Neural cell (in vitro differentiated cells): ENCODE measurements at regions not wholly inside any gene's neighbourhood (a gene's known extent, or its start where the extent isn't known, plus 50 kb on each side); places are given as distances from the start of the nearest gene placed in this dataset.

ENCODE experiments used
- CTCF ChIP-seq: fragments of 450-650 bp; IDR thresholded peaks from 2 replicates; pipeline ENCODE4 v1.5.1; 2014; ENCODE audit warnings: antibody characterized with exemption, mild to moderate bottlenecking, moderate library complexity; ENCODE audit not compliant: poor library complexity, severe bottlenecking
- EP300 ChIP-seq: fragments of 450-650 bp; conservative IDR thresholded peaks from 2 replicates; pipeline ENCODE4 v1.6.1; 2014; ENCODE audit warnings: antibody characterized with exemption, mild to moderate bottlenecking, moderate library complexity; ENCODE audit not compliant: poor library complexity, severe bottlenecking
- EZH2 ChIP-seq: fragments of 200-600, 300-800 bp; shearing (Covaris generic), sonication (generic); IDR thresholded peaks from 2 replicates; pipeline ENCODE4 v1.6.1; 2014; ENCODE audit warnings: antibody characterized with exemption, low read length, borderline replicate concordance, mild to moderate bottlenecking; ENCODE audit not compliant: insufficient read depth, poor library complexity, severe bottlenecking
- POLR2AphosphoS5 ChIP-seq: IDR thresholded peaks from 2 replicates; pipeline ENCODE4 v1.6.1; 2012
- RAD21 ChIP-seq: fragments of 450-650 bp; conservative IDR thresholded peaks from 2 replicates; pipeline ENCODE4 v1.6.1; 2014; ENCODE audit warnings: antibody characterized with exemption, mild to moderate bottlenecking, moderate library complexity
- REST ChIP-seq: IDR thresholded peaks from 2 replicates; pipeline ENCODE4 v1.6.1; 2012; ENCODE audit warnings: borderline replicate concordance

DNA sequence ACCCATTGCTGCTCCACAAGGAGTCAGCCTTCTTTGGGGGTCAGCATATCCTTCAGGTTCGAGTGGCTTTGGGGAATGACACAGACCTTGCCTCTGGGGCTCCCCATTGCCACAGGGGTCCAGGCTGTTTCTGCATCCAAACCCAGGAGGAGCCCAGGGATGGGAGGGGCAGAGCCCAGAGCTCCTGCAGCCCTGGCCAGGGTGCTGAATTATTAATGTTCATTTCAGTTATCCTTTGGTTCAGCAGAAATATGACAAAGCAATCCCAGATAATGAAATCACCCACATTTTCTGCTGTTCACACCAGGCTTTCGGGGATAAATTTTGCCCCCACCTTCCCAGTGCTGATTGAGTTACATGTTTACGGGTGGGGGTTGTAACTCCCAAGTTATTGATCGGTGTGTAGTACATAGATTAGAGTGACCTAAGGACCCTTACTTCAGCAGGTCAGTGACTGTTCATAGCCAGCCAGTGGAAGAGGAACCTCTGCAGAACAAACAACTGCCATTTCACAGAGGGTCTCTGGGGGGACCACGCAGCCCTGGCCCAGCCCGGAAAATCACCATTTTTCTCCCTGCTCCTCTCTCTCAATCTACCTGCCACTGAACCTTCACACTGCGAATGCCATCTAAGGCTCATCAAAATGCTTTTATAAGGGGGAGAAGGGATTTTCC lies 240.3 kb upstream of the N4BP1 start:
- TF ChIP-seq RAD21, result no peak
- no peak for TF ChIP-seq CTCF
- no peak for TF ChIP-seq POLR2AphosphoS5
- TF ChIP-seq EP300, result no peak
- TF ChIP-seq REST, result no peak
- no peak for TF ChIP-seq EZH2
